H1 (cell line): ENCODE measurements at regions not wholly inside any gene's neighbourhood (a gene's known extent, or its start where the extent isn't known, plus 50 kb on each side); places are given as distances from the start of the nearest gene placed in this dataset.

ENCODE experiments used
- CTCF ChIA-PET: fragments of 300-600 bp; sonication (Branson Sonifier 250); formaldehyde crosslinking; loops from one replicate; lab custom pipeline; 2021; ENCODE audit not compliant: partially characterized antibody; lab: Charles Lee
- POLR2A ChIA-PET: fragments of 300-600 bp; sonication (Branson Sonifier 250); formaldehyde crosslinking; loops from one replicate; lab custom pipeline; 2021; ENCODE audit warnings: inconsistent platforms; ENCODE audit not compliant: partially characterized antibody; lab: Charles Lee
- DNase-seq, 2 experiments: peaks; one replicate each; pipeline versions ENCODE4 v3.0.0 to v3.0.0-alpha.2; 2010 to 2022; ENCODE audit warnings: low spot score in 2 of 2, low read depth in 1 of 2, mixed read lengths in 1 of 2
- FAIRE-seq: peaks from 2 replicates; lab custom pipeline; 2011; peaks lifted over from hg19 to GRCh38; lab: Jason Lieb, UNC
- H2AFZ ChIP-seq: 2 replicates; pipeline ENCODE4 v1.8.1; 2012; ENCODE audit warnings: low read length, inconsistent platforms
- H2AK5ac ChIP-seq: 2 replicates; pipeline ENCODE4 v1.6.1; 2013; ENCODE audit warnings: low read depth, low read length
- H2BK120ac ChIP-seq: replicated peaks from 2 replicates; pipeline ENCODE3; 2013; ENCODE audit warnings: low read depth, low read length, inconsistent platforms
- H2BK12ac ChIP-seq: 2 replicates; pipeline ENCODE4 v1.6.1; 2013; ENCODE audit warnings: low read depth, low read length
- H2BK15ac ChIP-seq: 2 replicates; pipeline ENCODE4 v1.6.1; 2013; ENCODE audit warnings: low read length
- H2BK20ac ChIP-seq: 2 replicates; pipeline ENCODE4 v1.6.1; 2013; ENCODE audit warnings: low read length
- H2BK5ac ChIP-seq: 2 replicates; pipeline ENCODE4 v1.6.1; 2013; ENCODE audit warnings: low read depth, low read length
- H3K14ac ChIP-seq: 2 replicates; pipeline ENCODE4 v1.6.1; 2013; ENCODE audit warnings: inconsistent platforms; ENCODE audit not compliant: insufficient read length
- H3K18ac ChIP-seq: 2 replicates; pipeline ENCODE4 v1.6.1; 2013; ENCODE audit warnings: low read length; ENCODE audit errors: extremely low read depth
- H3K23ac ChIP-seq: 2 replicates; pipeline ENCODE4 v1.6.1; 2013; ENCODE audit warnings: inconsistent platforms; ENCODE audit not compliant: insufficient read length
- H3K23me2 ChIP-seq: 2 replicates; pipeline ENCODE4 v1.6.1; 2013; ENCODE audit warnings: low read depth, low read length
- H3K27ac ChIP-seq: 2 replicates; pipeline ENCODE4 v1.6.1; 2011; ENCODE audit warnings: low read depth, low read length, inconsistent platforms
- H3K27me3 ChIP-seq, 4 experiments: replicated peaks in 1 of 4; 1 replicate in 1 of 4; 2 replicates in 3 of 4; pipeline versions ENCODE4 v1.6.1 to v1.8.1; 2011 to 2013; ENCODE audit warnings: low read length in 3 of 4, mild to moderate bottlenecking in 3 of 4, inconsistent platforms in 2 of 4, mixed read lengths in 2 of 4, moderate library complexity in 1 of 4; ENCODE audit not compliant: control insufficient read depth in 3 of 4, insufficient read depth in 3 of 4; ENCODE audit errors: extremely low read depth in 1 of 4
- H3K36me3 ChIP-seq, 4 experiments: 2 replicates each; pipeline versions ENCODE4 v1.6.1 to v1.8.1; 2011 to 2013; ENCODE audit warnings: mild to moderate bottlenecking in 4 of 4, low read length in 3 of 4, moderate library complexity in 2 of 4, control low read depth in 1 of 4, inconsistent platforms in 1 of 4; ENCODE audit not compliant: insufficient read depth in 4 of 4, control insufficient read depth in 2 of 4
- H3K4ac ChIP-seq: replicated peaks from 2 replicates; pipeline ENCODE3; 2013; ENCODE audit warnings: low read length, low read depth, mixed read lengths, inconsistent platforms; ENCODE audit not compliant: insufficient read length
- H3K4me1 ChIP-seq, 4 experiments: replicated peaks in 1 of 4; 1 replicate in 1 of 4; 2 replicates in 3 of 4; pipeline versions ENCODE4 v1.6.1 to v1.8.1; 2011 to 2013; ENCODE audit warnings: low read length in 3 of 4, inconsistent platforms in 2 of 4, mixed read lengths in 1 of 4; ENCODE audit not compliant: insufficient read depth in 4 of 4, control insufficient read depth in 3 of 4
- H3K4me2 ChIP-seq, 2 experiments: 2 replicates each; pipeline versions ENCODE4 v1.6.1 to v1.8.1; 2011 to 2013; ENCODE audit warnings: low read depth in 2 of 2, low read length in 2 of 2, control low read depth in 1 of 2, inconsistent platforms in 1 of 2, mild to moderate bottlenecking in 1 of 2; ENCODE audit not compliant: insufficient read depth in 1 of 2
- H3K4me3 ChIP-seq, 4 experiments: fragments of 200-600, 300-600 bp in 1 of 4; sonication (generic), shearing (Covaris generic), sonication (Bioruptor Twin) in 1 of 4; 2 replicates each; pipeline versions ENCODE4 v1.5.1 to v1.8.1; 2011 to 2016; ENCODE audit warnings: low read length in 4 of 4, low read depth in 3 of 4, control low read depth in 2 of 4, inconsistent platforms in 2 of 4, mild to moderate bottlenecking in 2 of 4, mixed read lengths in 1 of 4, moderate library complexity in 1 of 4; ENCODE audit not compliant: insufficient read depth in 2 of 4; ENCODE audit errors: extremely low read depth in 1 of 4
- H3K56ac ChIP-seq: replicated peaks from 2 replicates; pipeline ENCODE3; 2013; ENCODE audit warnings: low read depth, mild to moderate bottlenecking, mixed read lengths, low read length, inconsistent platforms; ENCODE audit not compliant: insufficient read length
- H3K79me1 ChIP-seq: 2 replicates; pipeline ENCODE4 v1.6.1; 2013; ENCODE audit warnings: low read depth, low read length, control low read depth
- H3K79me2 ChIP-seq, 2 experiments: 2 replicates each; pipeline versions ENCODE4 v1.6.1 to v1.8.1; 2012 to 2013; ENCODE audit warnings: low read length in 2 of 2, mild to moderate bottlenecking in 2 of 2, inconsistent platforms in 1 of 2; ENCODE audit not compliant: insufficient read depth in 2 of 2, control insufficient read depth in 1 of 2
- H3K9ac ChIP-seq, 4 experiments: replicated peaks in 1 of 4; 1 replicate in 1 of 4; 2 replicates in 3 of 4; pipeline versions ENCODE4 v1.6.1 to v1.8.1; 2011 to 2013; ENCODE audit warnings: low read depth in 3 of 4, low read length in 3 of 4, control low read depth in 2 of 4, mild to moderate bottlenecking in 2 of 4, moderate library complexity in 2 of 4, inconsistent platforms in 1 of 4; ENCODE audit errors: extremely low read depth in 1 of 4
- H3K9me3 ChIP-seq, 2 experiments: 2 replicates each; pipeline versions ENCODE4 v1.6.1 to v1.8.1; 2012 to 2013; ENCODE audit warnings: mild to moderate bottlenecking in 2 of 2, moderate library complexity in 2 of 2, control low read depth in 1 of 2, inconsistent platforms in 1 of 2, low read depth in 1 of 2, low read length in 1 of 2, mixed read lengths in 1 of 2; ENCODE audit not compliant: insufficient read depth in 2 of 2
- H4K20me1 ChIP-seq, 2 experiments: replicated peaks in 1 of 2; 2 replicates each; pipeline versions ENCODE3 to v1.8.1; 2011 to 2013; ENCODE audit warnings: inconsistent platforms in 2 of 2, low read length in 2 of 2, mild to moderate bottlenecking in 1 of 2; ENCODE audit not compliant: insufficient read depth in 2 of 2, control insufficient read depth in 1 of 2
- H4K5ac ChIP-seq: 2 replicates; pipeline ENCODE4 v1.6.1; 2013; ENCODE audit warnings: low read length, low read depth, mixed read lengths, inconsistent platforms; ENCODE audit not compliant: insufficient read length
- H4K8ac ChIP-seq: 2 replicates; pipeline ENCODE4 v1.8.0; 2013; ENCODE audit warnings: mild to moderate bottlenecking, moderate library complexity, low read length, inconsistent platforms; ENCODE audit not compliant: insufficient read depth; ENCODE audit errors: extremely low read depth
- H4K91ac ChIP-seq: replicated peaks from 2 replicates; pipeline ENCODE3; 2013; ENCODE audit warnings: low read length, mixed read lengths, inconsistent platforms; ENCODE audit not compliant: insufficient read length
- BACH1 ChIP-seq: IDR thresholded peaks from 2 replicates; pipeline ENCODE4 v1.6.1; 2012; ENCODE audit warnings: low read length, improper control_type of control experiment
- MAFK ChIP-seq: IDR thresholded peaks from 2 replicates; pipeline ENCODE4 v1.6.1; 2012; ENCODE audit warnings: low read depth, mild to moderate bottlenecking, improper control_type of control experiment, low read length
- NRF1 ChIP-seq: IDR thresholded peaks from 2 replicates; pipeline ENCODE4 v1.6.1; 2011; ENCODE audit warnings: mild to moderate bottlenecking, low read depth, low read length, improper control_type of control experiment
- POU5F1 ChIP-seq: IDR thresholded peaks from 2 replicates; pipeline ENCODE4 v1.6.1; 2011; ENCODE audit warnings: low read depth, mild to moderate bottlenecking, low read length, moderate library complexity
- SIX5 ChIP-seq: IDR thresholded peaks from 2 replicates; pipeline ENCODE4 v1.6.1; 2011; ENCODE audit warnings: mild to moderate bottlenecking, low read depth, low read length
- WGBS, 2 experiments: shearing (Covaris generic) in 1 of 2; methylation state at CpG; one replicate each; pipeline versions ENCODE4 v1.1.6 to v1.1.7; 2013 to 2015; ENCODE audit warnings: low lambda C conversion rate in 2 of 2, mixed read lengths in 2 of 2, inconsistent platforms in 1 of 2, low coverage in 1 of 2, missing lambda C conversion rate in 1 of 2; ENCODE audit not compliant: insufficient replicate concordance in 2 of 2, insufficient coverage in 1 of 2, insufficient read length in 1 of 2; ENCODE audit errors: extremely low coverage in 1 of 2, missing lambda C conversion rate in 1 of 2; 5-methylcytosine and 5-hydroxymethylcytosine counted together

DNA sequence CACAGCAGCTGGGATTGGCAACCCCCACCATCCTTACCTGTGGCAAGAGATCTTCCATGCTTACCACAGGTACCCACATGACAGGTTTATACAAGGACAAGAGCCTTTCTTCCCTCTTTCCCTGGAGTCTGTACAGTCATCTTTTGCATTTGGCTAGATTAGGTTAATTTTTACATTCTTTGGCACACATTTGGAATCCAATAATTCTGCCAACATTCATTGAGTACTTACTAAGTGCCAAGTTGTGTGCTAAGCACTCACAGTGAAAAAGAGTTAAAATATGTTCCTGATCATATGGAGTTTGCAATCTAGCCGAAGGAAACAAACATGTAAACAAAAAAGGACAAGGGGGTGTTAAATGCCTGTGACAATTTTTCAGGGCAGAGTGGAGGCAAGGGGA, 50.0 kb upstream of the OPCML start:
- no peak overlapping the region; the same call in 1 of the 2 replicates for H2BK15ac ChIP-seq
- H2BK12ac ChIP-seq: no peak overlapping the region
- no peak overlapping the region for H3K23ac ChIP-seq
- peaks cover 0 to 2% of the 10 kb centered on the region in 2 experiments for H4K20me1 ChIP-seq
- no peak overlapping the region for H3K18ac ChIP-seq
- peaks cover 7% of the 10 kb centered on the region; the same call in 1 of the 2 replicates for H3K23me2 ChIP-seq
- no peak overlapping the region for H4K8ac ChIP-seq
- H3K27me3 ChIP-seq: no peaks in the 10 kb centered on the region; a peak in 2 of 7 replicates
- H2BK20ac ChIP-seq: no peak overlapping the region
- H3K14ac ChIP-seq: no peak overlapping the region
- H3K4me3 ChIP-seq: no peak overlapping the region
- no peak overlapping the region for H2BK120ac ChIP-seq
- H4K91ac ChIP-seq: no peak overlapping the region
- TF ChIP-seq NRF1 (no peak), POU5F1 (no peak), SIX5 (no peak), BACH1 (no peak), MAFK (no peak)
- DNase-seq (no peak), FAIRE-seq (no peak)
- H3K9me3 ChIP-seq: no peaks in the 10 kb centered on the region
- H3K4ac ChIP-seq: no peak overlapping the region
- H3K56ac ChIP-seq: no peak overlapping the region
- H3K79me1 ChIP-seq: no peaks in the 10 kb centered on the region
- WGBS, 2 experiments: 88% methylated on average over 1 of the region's 1 CpG; no CpG with 5 or more reads in 1 of the 2 experiments
- no peak overlapping the region for H2BK5ac ChIP-seq
- ChIA-PET POLR2A (no interaction called here), CTCF (no interaction called here)
- no peak overlapping the region for H2AFZ ChIP-seq
- H3K9ac ChIP-seq: no peak overlapping the region
- H4K5ac ChIP-seq: no peak overlapping the region
- H3K27ac ChIP-seq: no peak overlapping the region
- peaks cover 0 to 10% (median 6%) of the 10 kb centered on the region in 4 experiments; a peak in 4 of 7 replicates for H3K4me1 ChIP-seq
- no peak overlapping the region for H2AK5ac ChIP-seq
- H3K36me3 ChIP-seq: no peaks in the 10 kb centered on the region
- H3K4me2 ChIP-seq: no peak overlapping the region
- H3K79me2 ChIP-seq: no peaks in the 10 kb centered on the region
